HepG2 (cell line): ENCODE measurements at regions not wholly inside any gene's neighbourhood (a gene's known extent, or its start where the extent isn't known, plus 50 kb on each side); places are given as distances from the start of the nearest gene placed in this dataset.

Experiments
- ATAC-seq: fragments of 200-7000 bp; cut with Tn5 transposase; 3 replicates; pipeline ENCODE4 v1.9.1; 2020; ENCODE audit warnings: mild to moderate bottlenecking, moderate library complexity
- BruUV-seq: library from RNA; stranded (reverse); fragments of 400-500 nt; replicated peaks from 2 replicates; lab custom pipeline; 2021; lab: Mats Ljungman, UMichigan
- CTCF ChIA-PET: fragments of 300-600 bp; formaldehyde crosslinking; extraction: SDS; loops from one replicate; lab custom pipeline; 2021; ENCODE audit warnings: low total read pairs, inconsistent platforms, low intra/inter-chr PET ratio; lab: Yijun Ruan, JAX
- POLR2A ChIA-PET: fragments of 350-600 bp; sonication (Branson Sonifier 250); formaldehyde crosslinking; loops from one replicate; lab custom pipeline; 2020; ENCODE audit warnings: antibody characterized with exemption, inconsistent platforms; lab: Yijun Ruan, JAX
- DNase-seq: peaks from one replicate; pipeline ENCODE4 v3.0.0-alpha.2; 2015; ENCODE audit warnings: low spot score
- FAIRE-seq: peaks from 3 replicates; lab custom pipeline; 2011; peaks lifted over from hg19 to GRCh38; lab: Jason Lieb, UNC
- H2AFZ ChIP-seq: one replicate; pipeline ENCODE4 v1.6.1; 2011; ENCODE audit warnings: low read length, inconsistent platforms
- H3K27ac ChIP-seq: fragments of 300-600 bp; 3 replicates; pipeline ENCODE4 v1.8.0; 2011; ENCODE audit warnings: mixed run types, mild to moderate bottlenecking, mixed read lengths, low read length, inconsistent platforms; ENCODE audit not compliant: insufficient read depth; ENCODE audit errors: extremely low read length
- H3K27me3 ChIP-seq, 2 experiments: fragments of 200-600 bp in 1 of 2; 2 replicates in 1 of 2; 3 replicates in 1 of 2; pipeline versions ENCODE4 v1.6.0 to v1.8.0; 2011; ENCODE audit warnings: low read length in 2 of 2, mild to moderate bottlenecking in 2 of 2, moderate library complexity in 2 of 2, inconsistent platforms in 1 of 2; ENCODE audit not compliant: insufficient read depth in 2 of 2, control insufficient read depth in 1 of 2
- H3K36me3 ChIP-seq, 2 experiments: fragments of 200-600 bp in 1 of 2; replicated peaks in 1 of 2; 2 replicates in 1 of 2; 3 replicates in 1 of 2; pipeline versions ENCODE4 v1.5.1 to v1.8.0; 2011; ENCODE audit warnings: low read length in 2 of 2, inconsistent platforms in 1 of 2; ENCODE audit not compliant: insufficient read depth in 2 of 2, control insufficient read depth in 1 of 2
- H3K4me1 ChIP-seq: 2 replicates; pipeline ENCODE4 v1.5.1; 2012; ENCODE audit warnings: low read length, inconsistent platforms; ENCODE audit not compliant: insufficient read depth
- H3K4me2 ChIP-seq: 2 replicates; pipeline ENCODE4 v1.6.0; 2011; ENCODE audit warnings: low read depth, low read length, inconsistent platforms
- H3K4me3 ChIP-seq, 3 experiments: fragments of 200-600 bp in 1 of 3; sonication (generic), shearing (Covaris generic) in 1 of 3; replicated peaks in 1 of 3; 2 replicates each; pipeline ENCODE4 v1.5.1; 2011 to 2016; ENCODE audit warnings: low read length in 3 of 3, inconsistent platforms in 2 of 3, low read depth in 2 of 3, mild to moderate bottlenecking in 2 of 3, control low read depth in 1 of 3, mixed read lengths in 1 of 3; ENCODE audit not compliant: insufficient read depth in 1 of 3
- H3K79me2 ChIP-seq: one replicate; pipeline ENCODE4 v1.6.1; 2011; ENCODE audit warnings: low read length, inconsistent platforms; ENCODE audit not compliant: insufficient read depth
- H3K9ac ChIP-seq: 2 replicates; pipeline ENCODE4 v1.6.0; 2011; ENCODE audit warnings: mild to moderate bottlenecking, low read depth, low read length, inconsistent platforms; ENCODE audit not compliant: insufficient read depth
- H3K9me3 ChIP-seq: 2 replicates; pipeline ENCODE4 v1.5.1; 2012; ENCODE audit warnings: mild to moderate bottlenecking, low read length
- H4K20me1 ChIP-seq: 2 replicates; pipeline ENCODE4 v1.6.0; 2011; ENCODE audit warnings: inconsistent platforms, mild to moderate bottlenecking, low read length, moderate library complexity; ENCODE audit not compliant: insufficient read depth
- EED ChIP-seq: sonication (generic); formaldehyde crosslinking; IDR thresholded peaks from 2 replicates; pipeline ENCODE4 v1.5.0; 2020; ENCODE audit warnings: mild to moderate bottlenecking, missing genetic modification reagents
- HNF4G ChIP-seq, 2 experiments: sonication (generic) in 1 of 2; formaldehyde crosslinking in 1 of 2; IDR thresholded peaks; 2 replicates each; pipeline versions ENCODE4 v1.4.0 to v1.6.1; 2011 to 2020; ENCODE audit warnings: borderline replicate concordance in 2 of 2, low read depth in 2 of 2, mild to moderate bottlenecking in 2 of 2, low read length in 1 of 2, missing genetic modification reagents in 1 of 2, moderate library complexity in 1 of 2
- KLF9 ChIP-seq: IDR thresholded peaks from 2 replicates; pipeline ENCODE4 v1.6.1; 2016; ENCODE audit warnings: low read depth
- MED8 ChIP-seq: sonication (generic); formaldehyde crosslinking; IDR thresholded peaks from 2 replicates; pipeline ENCODE4 v1.8.1; 2023; ENCODE audit warnings: mild to moderate bottlenecking, missing genetic modification reagents; ENCODE audit not compliant: insufficient replicate concordance
- NR2C2 ChIP-seq: sonication (generic); formaldehyde crosslinking; IDR thresholded peaks from 2 replicates; pipeline ENCODE4 v1.4.0; 2020; ENCODE audit warnings: missing genetic modification reagents, mild to moderate bottlenecking, moderate library complexity, borderline replicate concordance
- SMAD9 ChIP-seq: sonication (generic); formaldehyde crosslinking; IDR thresholded peaks from 2 replicates; pipeline ENCODE4 v1.5.1; 2020; ENCODE audit warnings: mild to moderate bottlenecking, missing genetic modification reagents
- SRF ChIP-seq: IDR thresholded peaks from 2 replicates; pipeline ENCODE4 v1.6.1; 2011; ENCODE audit warnings: mild to moderate bottlenecking, low read depth, low read length, moderate library complexity
- ZFYVE20 ChIP-seq: sonication (generic); formaldehyde crosslinking; IDR thresholded peaks from 2 replicates; pipeline ENCODE4 v1.8.0; 2023; ENCODE audit warnings: low read depth, mild to moderate bottlenecking, moderate library complexity, missing genetic modification reagents, borderline replicate concordance
- ZNF615 ChIP-seq: sonication (generic); formaldehyde crosslinking; IDR thresholded peaks from 2 replicates; pipeline ENCODE4 v1.5.0; 2020; ENCODE audit warnings: mild to moderate bottlenecking, missing genetic modification reagents, borderline replicate concordance
- ZNF816 ChIP-seq: sonication (generic); formaldehyde crosslinking; IDR thresholded peaks from 2 replicates; pipeline ENCODE4 v1.8.0; 2022; ENCODE audit warnings: missing genetic modification reagents, mild to moderate bottlenecking, borderline replicate concordance
- WGBS: methylation state at CpG from one replicate; pipeline ENCODE4 v1.1.6; 2017; ENCODE audit warnings: low lambda C conversion rate; 5-methylcytosine and 5-hydroxymethylcytosine counted together
- in situ Hi-C: cut with HindIII; loops from 2 replicates; pipeline ENCODE4 v1.10.0; 2017; ENCODE audit warnings: low pct_unique_long_range_greater_than_20kb; ENCODE audit not compliant: extremely low pct_ligation_motif_present
- intact Hi-C: fragments of 100-400 bp; cut with micrococcal nuclease; formaldehyde crosslinking; loops from one replicate; pipeline ENCODE4 v1.10.0; 2022; ENCODE audit not compliant: unreplicated experiment
- TF ChIP-seq, protein P1 (sequence below): sonication (generic); formaldehyde crosslinking; IDR thresholded peaks from 2 replicates; pipeline ENCODE4 v1.5.0; 2020; ENCODE audit warnings: mild to moderate bottlenecking, low read depth, missing genetic modification reagents, borderline replicate concordance
- TF ChIP-seq, protein P2 (sequence below): sonication (generic); formaldehyde crosslinking; IDR thresholded peaks from 2 replicates; pipeline ENCODE4 v1.8.1; 2023; ENCODE audit warnings: missing genetic modification reagents, inconsistent platforms, borderline replicate concordance
- TF ChIP-seq, protein P3 (sequence below): sonication (generic); formaldehyde crosslinking; conservative IDR thresholded peaks from 2 replicates; pipeline ENCODE4 v1.4.0; 2020; ENCODE audit warnings: missing genetic modification reagents
- TF ChIP-seq, protein P4 (sequence below): sonication (generic); formaldehyde crosslinking; IDR thresholded peaks from 2 replicates; pipeline ENCODE4 v1.5.1; 2020; ENCODE audit warnings: mild to moderate bottlenecking, moderate library complexity, missing genetic modification reagents

DNA sequence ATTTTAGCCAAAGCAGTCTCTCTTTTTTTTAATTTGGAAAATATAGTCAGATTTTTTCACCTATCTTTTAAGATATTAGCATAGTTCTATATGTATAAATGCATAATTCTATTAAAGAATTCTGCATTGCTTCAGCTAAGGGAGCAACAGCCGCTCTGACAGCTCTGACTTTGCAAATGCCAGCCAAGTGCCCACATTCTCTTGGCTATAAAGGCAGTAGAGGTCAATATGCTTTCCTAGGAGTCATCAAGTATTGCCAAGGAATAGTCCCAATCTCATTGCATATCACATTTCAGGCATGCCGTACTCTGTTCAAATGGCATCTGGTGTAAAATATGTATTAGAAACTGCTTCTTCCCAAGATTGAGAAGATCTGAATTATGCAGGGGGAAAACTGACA is 161.4 kb downstream of the RPLP1 start:
- no peaks in the 10 kb centered on the region for H3K4me1 ChIP-seq
- peaks cover 40% of the 10 kb centered on the region for H4K20me1 ChIP-seq
- DNase-seq (no peak), FAIRE-seq (no peak), ATAC-seq (no peak)
- no peak overlapping the region for H2AFZ ChIP-seq
- no peaks in the 10 kb centered on the region for H3K36me3 ChIP-seq
- TF ChIP-seq SRF (no peak), ZNF615 (no peak), ZNF816 (CRISPR knock-in tag) (no peak), SMAD9 (CRISPR knock-in tag) (no peak)
- TF ChIP-seq, protein P1, sequence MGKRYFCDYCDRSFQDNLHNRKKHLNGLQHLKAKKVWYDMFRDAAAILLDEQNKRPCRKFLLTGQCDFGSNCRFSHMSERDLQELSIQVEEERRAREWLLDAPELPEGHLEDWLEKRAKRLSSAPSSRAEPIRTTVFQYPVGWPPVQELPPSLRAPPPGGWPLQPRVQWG (CRISPR knock-in tag): no peak
- no peak overlapping the region for H3K9ac ChIP-seq
- BruUV-seq: no TSS peak
- CTCF ChIA-PET: no interaction called here
- in situ Hi-C loops (no loop called here), intact Hi-C loops (no loop called here)
- no peaks in the 10 kb centered on the region for H3K9me3 ChIP-seq
- 50% methylated on average over 2 of the region's 2 CpGs for WGBS
- H3K4me2 ChIP-seq: no peak overlapping the region
- peaks cover 2 to 70% of the 10 kb centered on the region in 2 experiments; a peak in 4 of 5 replicates for H3K27me3 ChIP-seq
- no peak overlapping the region for H3K4me3 ChIP-seq
- POLR2A ChIA-PET: no interaction called here
- no peak overlapping the region for H3K27ac ChIP-seq
- no peaks in the 10 kb centered on the region for H3K79me2 ChIP-seq

DNA sequence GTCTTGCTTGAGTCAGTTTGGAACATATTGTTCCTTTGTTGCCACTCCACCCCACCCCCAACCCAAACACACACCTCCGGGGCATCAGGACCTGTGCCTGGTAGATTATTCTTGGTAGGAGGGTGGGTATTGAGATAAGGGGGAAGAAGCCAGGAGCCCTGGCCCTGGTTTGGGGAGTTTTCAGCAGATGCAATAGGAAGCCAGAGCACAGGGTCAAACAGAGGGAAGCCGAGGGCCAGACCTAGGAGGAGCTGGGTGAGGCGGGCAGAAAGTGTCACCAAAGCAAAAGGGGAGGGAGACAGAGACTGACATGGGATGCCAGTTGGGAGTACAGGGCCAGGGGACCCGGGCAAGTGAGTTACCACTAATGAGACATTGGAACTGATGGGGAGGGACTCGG is 163.1 kb downstream of the RPLP1 start:
- peaks cover 26% of the 10 kb centered on the region for H4K20me1 ChIP-seq
- H3K4me2 ChIP-seq: no peak overlapping the region
- POLR2A ChIA-PET: no interaction called here
- BruUV-seq: no TSS peak
- no peaks in the 10 kb centered on the region for H3K36me3 ChIP-seq
- no peaks in the 10 kb centered on the region for H3K9me3 ChIP-seq
- TF ChIP-seq NR2C2 (CRISPR knock-in tag) (no peak), KLF9 (CRISPR knock-in tag) (no peak), HNF4G (IDR thresholded peaks at IDR 0.05; ENCODE audit: borderline replicate concordance, low read depth, low read length) (no peak), HNF4G (CRISPR knock-in tag; IDR thresholded peaks at IDR 0.05; ENCODE audit: borderline replicate concordance, low read depth) (no peak), ZFYVE20 (CRISPR knock-in tag) (no peak), EED (CRISPR knock-in tag) (no peak), MED8 (CRISPR knock-in tag) (no peak)
- TF ChIP-seq, protein P2, sequence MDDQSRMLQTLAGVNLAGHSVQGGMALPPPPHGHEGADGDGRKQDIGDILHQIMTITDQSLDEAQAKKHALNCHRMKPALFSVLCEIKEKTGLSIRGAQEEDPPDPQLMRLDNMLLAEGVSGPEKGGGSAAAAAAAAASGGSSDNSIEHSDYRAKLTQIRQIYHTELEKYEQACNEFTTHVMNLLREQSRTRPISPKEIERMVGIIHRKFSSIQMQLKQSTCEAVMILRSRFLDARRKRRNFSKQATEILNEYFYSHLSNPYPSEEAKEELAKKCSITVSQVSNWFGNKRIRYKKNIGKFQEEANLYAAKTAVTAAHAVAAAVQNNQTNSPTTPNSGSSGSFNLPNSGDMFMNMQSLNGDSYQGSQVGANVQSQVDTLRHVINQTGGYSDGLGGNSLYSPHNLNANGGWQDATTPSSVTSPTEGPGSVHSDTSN (CRISPR knock-in tag): no peak
- TF ChIP-seq, protein P3, sequence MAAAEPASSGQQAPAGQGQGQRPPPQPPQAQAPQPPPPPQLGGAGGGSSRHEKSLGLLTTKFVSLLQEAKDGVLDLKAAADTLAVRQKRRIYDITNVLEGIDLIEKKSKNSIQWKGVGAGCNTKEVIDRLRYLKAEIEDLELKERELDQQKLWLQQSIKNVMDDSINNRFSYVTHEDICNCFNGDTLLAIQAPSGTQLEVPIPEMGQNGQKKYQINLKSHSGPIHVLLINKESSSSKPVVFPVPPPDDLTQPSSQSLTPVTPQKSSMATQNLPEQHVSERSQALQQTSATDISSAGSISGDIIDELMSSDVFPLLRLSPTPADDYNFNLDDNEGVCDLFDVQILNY (CRISPR knock-in tag): no peak
- TF ChIP-seq, protein P4, sequence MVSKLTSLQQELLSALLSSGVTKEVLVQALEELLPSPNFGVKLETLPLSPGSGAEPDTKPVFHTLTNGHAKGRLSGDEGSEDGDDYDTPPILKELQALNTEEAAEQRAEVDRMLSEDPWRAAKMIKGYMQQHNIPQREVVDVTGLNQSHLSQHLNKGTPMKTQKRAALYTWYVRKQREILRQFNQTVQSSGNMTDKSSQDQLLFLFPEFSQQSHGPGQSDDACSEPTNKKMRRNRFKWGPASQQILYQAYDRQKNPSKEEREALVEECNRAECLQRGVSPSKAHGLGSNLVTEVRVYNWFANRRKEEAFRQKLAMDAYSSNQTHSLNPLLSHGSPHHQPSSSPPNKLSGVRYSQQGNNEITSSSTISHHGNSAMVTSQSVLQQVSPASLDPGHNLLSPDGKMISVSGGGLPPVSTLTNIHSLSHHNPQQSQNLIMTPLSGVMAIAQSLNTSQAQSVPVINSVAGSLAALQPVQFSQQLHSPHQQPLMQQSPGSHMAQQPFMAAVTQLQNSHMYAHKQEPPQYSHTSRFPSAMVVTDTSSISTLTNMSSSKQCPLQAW (CRISPR knock-in tag): no peak
- intact Hi-C loops: no loop called here
- no peak overlapping the region for H2AFZ ChIP-seq
- no peak for FAIRE-seq
- H3K4me1 ChIP-seq: no peaks in the 10 kb centered on the region
- no peaks in the 10 kb centered on the region for H3K79me2 ChIP-seq
- no peak overlapping the region for H3K27ac ChIP-seq
- peaks cover 2 to 54% of the 10 kb centered on the region in 2 experiments; a peak in 4 of 5 replicates for H3K27me3 ChIP-seq
- H3K9ac ChIP-seq: no peak overlapping the region
- WGBS: 3% methylated on average over 5 of the region's 5 CpGs
- in situ Hi-C loops: no loop called here
- DNase-seq: no peak
- no peak for ATAC-seq
- no peak overlapping the region for H3K4me3 ChIP-seq
- CTCF ChIA-PET: no interaction called here
